ENCODE measurements at regions not wholly inside any gene's neighbourhood (a gene's known extent, or its start where the extent isn't known, plus 50 kb on each side); places are given as distances from the start of the nearest gene placed in this dataset.

DNA sequence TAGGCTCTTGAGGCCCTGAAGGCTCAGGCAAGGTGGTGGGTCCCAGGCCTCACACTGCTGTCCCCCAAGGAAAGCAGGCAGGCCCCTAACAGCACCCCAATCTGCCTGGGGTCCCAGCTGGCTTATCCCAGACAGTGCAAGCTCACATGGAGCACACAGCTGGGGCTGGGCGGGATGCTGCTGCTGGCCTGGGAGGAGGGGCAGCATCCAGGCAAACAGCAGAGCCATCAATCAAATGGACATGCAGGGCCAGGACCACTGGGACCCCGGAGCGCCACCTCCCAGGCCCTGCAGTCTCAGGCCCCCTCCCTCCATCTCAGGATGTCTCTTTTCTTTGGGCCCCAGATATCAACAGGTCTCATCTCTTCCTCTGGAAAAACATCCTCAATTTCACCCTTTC lies 140.3 kb downstream of the BRD1 start:
- TF ChIP-seq CEBPB (IDR thresholded peaks at IDR 0.05; ENCODE audit: low read depth, low read length): no peak
- TF ChIP-seq POLR2A (IDR thresholded peaks at IDR 0.05; ENCODE audit: low read depth, low read length): no peak
- TF ChIP-seq, protein P1, sequence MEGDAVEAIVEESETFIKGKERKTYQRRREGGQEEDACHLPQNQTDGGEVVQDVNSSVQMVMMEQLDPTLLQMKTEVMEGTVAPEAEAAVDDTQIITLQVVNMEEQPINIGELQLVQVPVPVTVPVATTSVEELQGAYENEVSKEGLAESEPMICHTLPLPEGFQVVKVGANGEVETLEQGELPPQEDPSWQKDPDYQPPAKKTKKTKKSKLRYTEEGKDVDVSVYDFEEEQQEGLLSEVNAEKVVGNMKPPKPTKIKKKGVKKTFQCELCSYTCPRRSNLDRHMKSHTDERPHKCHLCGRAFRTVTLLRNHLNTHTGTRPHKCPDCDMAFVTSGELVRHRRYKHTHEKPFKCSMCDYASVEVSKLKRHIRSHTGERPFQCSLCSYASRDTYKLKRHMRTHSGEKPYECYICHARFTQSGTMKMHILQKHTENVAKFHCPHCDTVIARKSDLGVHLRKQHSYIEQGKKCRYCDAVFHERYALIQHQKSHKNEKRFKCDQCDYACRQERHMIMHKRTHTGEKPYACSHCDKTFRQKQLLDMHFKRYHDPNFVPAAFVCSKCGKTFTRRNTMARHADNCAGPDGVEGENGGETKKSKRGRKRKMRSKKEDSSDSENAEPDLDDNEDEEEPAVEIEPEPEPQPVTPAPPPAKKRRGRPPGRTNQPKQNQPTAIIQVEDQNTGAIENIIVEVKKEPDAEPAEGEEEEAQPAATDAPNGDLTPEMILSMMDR (conservative IDR thresholded peaks at IDR 0.05; ENCODE audit: low read depth, low read length): no peak
- no peak for TF ChIP-seq SMC3 (IDR thresholded peaks at IDR 0.05; ENCODE audit: low read depth, low read length)
- TF ChIP-seq, protein P2, sequence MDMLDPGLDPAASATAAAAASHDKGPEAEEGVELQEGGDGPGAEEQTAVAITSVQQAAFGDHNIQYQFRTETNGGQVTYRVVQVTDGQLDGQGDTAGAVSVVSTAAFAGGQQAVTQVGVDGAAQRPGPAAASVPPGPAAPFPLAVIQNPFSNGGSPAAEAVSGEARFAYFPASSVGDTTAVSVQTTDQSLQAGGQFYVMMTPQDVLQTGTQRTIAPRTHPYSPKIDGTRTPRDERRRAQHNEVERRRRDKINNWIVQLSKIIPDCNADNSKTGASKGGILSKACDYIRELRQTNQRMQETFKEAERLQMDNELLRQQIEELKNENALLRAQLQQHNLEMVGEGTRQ (IDR thresholded peaks at IDR 0.05; ENCODE audit: low read depth, low read length): no peak
- no peak for TF ChIP-seq RAD21 (IDR thresholded peaks at IDR 0.05; ENCODE audit: low read length)

Measured in IMR-90 (cell line).